AG10803 (cell line): ENCODE measurements at regions not wholly inside any gene's neighbourhood (a gene's known extent, or its start where the extent isn't known, plus 50 kb on each side); places are given as distances from the start of the nearest gene placed in this dataset.

ENCODE experiments used
- DNase-seq: peaks from one replicate; pipeline ENCODE4 v3.0.0; 2010; ENCODE audit warnings: low read depth
- H3K4me3 ChIP-seq: 2 replicates; pipeline ENCODE4 v1.5.1; 2011; ENCODE audit warnings: mild to moderate bottlenecking, low read length, control low read depth
- TF ChIP-seq, protein P1 (sequence below): conservative IDR thresholded peaks from 2 replicates; pipeline ENCODE4 v1.5.1; 2011; ENCODE audit warnings: mild to moderate bottlenecking, low read length, control low read depth, inconsistent platforms

DNA sequence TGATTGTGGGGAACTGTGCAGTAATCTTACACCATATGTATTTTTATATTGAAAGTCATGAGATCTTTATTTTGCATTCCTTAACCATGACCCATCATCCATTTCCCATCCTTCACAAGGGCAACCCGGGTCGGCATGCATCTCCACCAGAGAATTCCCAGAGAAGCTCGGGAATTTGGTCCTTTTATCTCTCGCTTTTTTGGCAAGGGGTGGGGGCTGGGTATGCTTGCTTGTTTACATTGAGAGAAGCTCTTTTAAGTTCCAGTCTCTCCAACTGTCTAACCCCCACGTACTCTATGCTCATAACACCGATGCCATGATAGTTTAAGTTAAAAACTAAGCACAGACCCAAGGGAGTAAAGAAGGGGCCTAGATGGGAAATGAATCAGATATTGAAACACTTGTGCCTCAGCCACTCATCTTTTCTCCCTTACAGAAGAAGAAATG is 109.9 kb upstream of the NFIB start:
- H3K4me3 ChIP-seq = no peak overlapping the region
- TF ChIP-seq, protein P1, sequence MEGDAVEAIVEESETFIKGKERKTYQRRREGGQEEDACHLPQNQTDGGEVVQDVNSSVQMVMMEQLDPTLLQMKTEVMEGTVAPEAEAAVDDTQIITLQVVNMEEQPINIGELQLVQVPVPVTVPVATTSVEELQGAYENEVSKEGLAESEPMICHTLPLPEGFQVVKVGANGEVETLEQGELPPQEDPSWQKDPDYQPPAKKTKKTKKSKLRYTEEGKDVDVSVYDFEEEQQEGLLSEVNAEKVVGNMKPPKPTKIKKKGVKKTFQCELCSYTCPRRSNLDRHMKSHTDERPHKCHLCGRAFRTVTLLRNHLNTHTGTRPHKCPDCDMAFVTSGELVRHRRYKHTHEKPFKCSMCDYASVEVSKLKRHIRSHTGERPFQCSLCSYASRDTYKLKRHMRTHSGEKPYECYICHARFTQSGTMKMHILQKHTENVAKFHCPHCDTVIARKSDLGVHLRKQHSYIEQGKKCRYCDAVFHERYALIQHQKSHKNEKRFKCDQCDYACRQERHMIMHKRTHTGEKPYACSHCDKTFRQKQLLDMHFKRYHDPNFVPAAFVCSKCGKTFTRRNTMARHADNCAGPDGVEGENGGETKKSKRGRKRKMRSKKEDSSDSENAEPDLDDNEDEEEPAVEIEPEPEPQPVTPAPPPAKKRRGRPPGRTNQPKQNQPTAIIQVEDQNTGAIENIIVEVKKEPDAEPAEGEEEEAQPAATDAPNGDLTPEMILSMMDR = no peak
- peak; percentile 67 for DNase-seq

DNA sequence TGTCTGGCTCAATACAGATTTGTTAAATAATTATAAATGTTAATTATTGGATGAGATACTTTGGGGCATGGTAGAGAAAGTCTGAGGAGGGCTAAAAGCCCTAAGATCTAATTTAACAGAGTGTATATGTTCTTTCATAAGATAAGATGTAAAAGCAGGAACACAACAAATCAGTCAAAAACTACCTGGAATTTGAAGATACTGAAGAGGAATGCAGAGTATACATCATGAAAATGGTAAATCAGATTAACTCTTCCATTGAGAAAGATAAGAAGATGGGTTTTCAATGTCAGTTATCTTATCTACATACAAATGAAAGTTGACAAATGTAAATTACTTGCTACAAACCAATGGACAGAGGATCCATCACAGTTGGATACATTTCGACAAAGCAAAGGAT is 107.3 kb upstream of the NFIB start:
- DNase-seq = no peak
- TF ChIP-seq, protein P1 = no peak

DNA sequence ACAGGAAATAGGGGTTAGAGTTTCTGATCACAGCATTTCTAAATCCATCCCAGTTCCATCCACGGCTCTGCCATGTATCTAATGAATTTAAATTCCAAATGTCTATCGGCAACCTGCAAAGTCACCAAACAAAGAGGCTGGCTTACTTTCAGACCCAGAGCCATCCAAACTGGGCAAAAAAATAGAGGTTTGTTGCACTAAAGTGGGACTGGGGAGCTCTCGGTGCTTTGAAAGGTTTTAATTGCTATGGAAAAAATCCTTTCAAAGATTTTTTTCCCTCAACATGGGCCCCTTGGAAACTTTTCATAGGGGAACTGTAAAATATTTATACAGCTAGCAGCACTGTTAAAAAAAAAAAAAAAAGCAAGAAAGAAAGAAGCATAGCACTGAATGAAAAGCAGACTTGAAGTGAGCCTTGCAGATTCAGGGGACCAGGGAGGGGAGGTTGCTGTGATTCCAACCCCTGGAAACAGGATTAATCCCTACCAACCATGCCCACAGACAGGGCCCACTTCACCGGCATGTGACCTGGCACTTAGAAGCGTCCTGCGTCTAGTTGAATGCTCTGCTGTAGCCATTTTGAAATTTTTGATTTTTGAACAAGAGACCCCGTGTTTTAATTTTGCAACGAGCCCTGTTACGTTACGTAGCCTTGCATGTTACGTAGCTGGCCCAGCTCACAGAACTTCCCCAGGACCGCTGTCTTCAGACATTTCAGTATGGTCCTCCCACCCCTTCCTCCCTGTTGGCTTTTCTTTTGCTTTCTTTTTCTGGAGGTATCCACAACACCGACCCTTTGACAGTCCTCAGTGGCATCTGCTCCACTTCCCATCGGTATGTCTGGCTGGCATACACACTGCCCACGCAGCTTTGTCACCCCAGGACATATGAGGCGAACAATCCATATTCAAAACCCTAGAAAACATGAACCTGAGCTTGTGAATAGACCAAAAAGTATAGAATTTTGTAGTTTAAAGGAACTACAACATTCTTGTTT is 105.3 kb upstream of the NFIB start:
- DNase-seq = no peak
- no peak overlapping the region; the same call in 1 of the 2 replicates for H3K4me3 ChIP-seq

More for the DNA sequence above, 107.3 kb upstream of the NFIB start:
- no peak overlapping the region for H3K4me3 ChIP-seq

DNA sequence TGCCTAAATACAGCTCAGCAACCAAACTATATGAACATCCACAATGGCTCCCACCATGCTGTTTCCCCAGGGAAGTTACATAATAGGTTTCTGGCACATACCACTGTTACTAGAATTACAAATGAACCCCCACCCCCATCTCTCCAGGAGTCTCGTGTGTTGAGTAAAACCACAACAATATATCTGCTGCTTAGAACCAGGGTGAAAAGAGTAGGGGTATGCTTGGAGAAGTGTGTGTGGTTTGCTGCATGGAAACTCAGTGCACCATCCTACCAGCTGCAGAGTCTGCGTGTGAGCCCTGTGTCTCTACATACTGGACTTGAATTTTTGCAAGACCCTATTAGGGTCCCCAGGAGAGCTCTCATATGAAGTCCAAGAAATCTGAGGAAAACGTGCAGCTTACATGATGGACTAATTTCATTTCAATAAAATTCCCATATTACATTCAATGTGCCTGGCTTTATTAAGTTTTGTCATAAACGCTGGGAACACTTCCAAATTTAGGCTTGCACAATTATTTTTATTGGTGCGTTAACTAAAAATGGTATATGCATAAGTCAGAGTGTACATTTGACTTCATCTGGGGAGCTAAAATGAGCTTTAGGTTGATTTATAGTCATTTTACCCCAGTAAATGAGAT is 104.5 kb upstream of the NFIB start:
- TF ChIP-seq, protein P1 = no peak
- H3K4me3 ChIP-seq = no peak overlapping the region
- no peak for DNase-seq

More for the DNA sequence above, 105.3 kb upstream of the NFIB start:
- TF ChIP-seq, protein P1 = no peak

DNA sequence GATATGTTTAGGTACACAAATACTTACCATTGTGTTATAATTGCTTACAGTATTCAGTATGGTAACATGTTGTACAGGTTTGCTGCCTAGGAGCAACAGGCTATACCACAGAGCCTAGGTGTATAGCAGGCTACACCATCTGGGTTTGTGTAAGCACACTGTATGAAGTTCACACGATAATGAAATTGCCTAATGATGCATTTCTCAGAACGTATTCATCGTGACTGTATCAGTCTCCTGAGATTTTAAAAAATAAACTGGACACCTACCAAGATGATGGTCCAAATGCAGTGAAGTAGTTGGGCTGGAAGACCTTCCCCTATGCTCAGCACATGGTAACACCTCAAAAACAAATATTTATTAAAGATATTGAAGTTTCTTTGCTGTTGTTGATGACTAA is 103.3 kb upstream of the NFIB start:
- DNase-seq = peak; percentile 44
- H3K4me3 ChIP-seq = no peak overlapping the region
- TF ChIP-seq, protein P1 = no peak

DNA sequence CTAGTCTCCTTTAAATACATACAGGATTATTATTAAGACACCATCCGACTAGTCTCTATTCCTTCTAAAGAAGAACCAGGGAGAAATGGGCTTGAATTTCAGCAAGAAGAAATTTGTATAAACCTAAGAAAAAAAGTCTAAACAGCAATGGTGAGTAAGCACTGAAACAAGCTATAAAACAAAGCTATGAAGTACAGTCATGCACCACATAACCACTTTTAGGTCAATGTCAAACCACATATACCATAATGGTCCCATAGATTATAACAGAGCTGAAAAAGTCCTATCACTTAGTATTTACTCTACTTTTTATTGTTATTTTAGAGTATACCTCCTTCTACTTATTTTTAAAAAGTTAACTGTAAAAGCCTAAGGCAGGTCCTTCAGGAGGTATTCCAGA is 102.0 kb upstream of the NFIB start:
- H3K4me3 ChIP-seq = no peak overlapping the region
- peak; percentile 54 for DNase-seq
- TF ChIP-seq, protein P1 = no peak
